Vagina (tissue), 2 donors: ENCODE measurements at regions not wholly inside any gene's neighbourhood (a gene's known extent, or its start where the extent isn't known, plus 50 kb on each side); places are given as distances from the start of the nearest gene placed in this dataset.
"Not testable (repeated sequence)": the region's sequence is repeated elsewhere in the genome, so short reads cannot be mapped to it uniquely, and the experiment has no call there.

Experiments used
- POLR2A ChIP-seq, 2 donors: fragments of 450-650 bp; IDR thresholded peaks; one replicate each; pipeline ENCODE4 v1.6.1; 2017; ENCODE audit warnings: antibody characterized with exemption in 2 of 2, mild to moderate bottlenecking in 2 of 2, moderate library complexity in 2 of 2
- TF ChIP-seq, protein P1 (sequence below), 3 experiments: fragments of 450-650 bp in 2 of 3; fragments of 200-600 bp in 1 of 3; sonication (generic) in 1 of 3; IDR thresholded peaks; one replicate each; pipeline ENCODE4 v1.5.1; 2017 to 2019; ENCODE audit warnings: antibody characterized with exemption in 3 of 3, mild to moderate bottlenecking in 2 of 3, moderate library complexity in 2 of 3

DNA sequence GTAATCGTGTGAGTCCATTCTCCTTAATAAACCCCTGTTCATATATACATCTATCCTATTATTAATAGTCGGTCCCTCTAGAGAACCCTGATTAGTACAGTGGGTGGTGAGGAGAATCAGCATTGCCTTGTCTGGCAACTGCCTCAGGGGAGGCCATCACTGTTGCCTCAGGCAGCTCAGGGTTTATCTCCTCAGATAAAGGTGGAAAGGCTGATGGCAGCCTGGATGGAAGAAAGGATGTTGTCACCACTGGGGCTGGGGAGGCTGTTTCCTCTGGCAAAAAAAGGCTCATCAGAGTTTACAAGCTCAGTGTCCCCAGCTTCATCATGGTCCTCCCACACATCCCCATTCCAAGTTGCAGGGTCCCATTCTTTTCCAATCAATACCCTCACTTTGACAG lies 137.1 kb downstream of the TMX1 start:
- not testable (repeated sequence) for TF ChIP-seq POLR2A (IDR thresholded peaks at IDR 0.05)
- TF ChIP-seq, protein P1, sequence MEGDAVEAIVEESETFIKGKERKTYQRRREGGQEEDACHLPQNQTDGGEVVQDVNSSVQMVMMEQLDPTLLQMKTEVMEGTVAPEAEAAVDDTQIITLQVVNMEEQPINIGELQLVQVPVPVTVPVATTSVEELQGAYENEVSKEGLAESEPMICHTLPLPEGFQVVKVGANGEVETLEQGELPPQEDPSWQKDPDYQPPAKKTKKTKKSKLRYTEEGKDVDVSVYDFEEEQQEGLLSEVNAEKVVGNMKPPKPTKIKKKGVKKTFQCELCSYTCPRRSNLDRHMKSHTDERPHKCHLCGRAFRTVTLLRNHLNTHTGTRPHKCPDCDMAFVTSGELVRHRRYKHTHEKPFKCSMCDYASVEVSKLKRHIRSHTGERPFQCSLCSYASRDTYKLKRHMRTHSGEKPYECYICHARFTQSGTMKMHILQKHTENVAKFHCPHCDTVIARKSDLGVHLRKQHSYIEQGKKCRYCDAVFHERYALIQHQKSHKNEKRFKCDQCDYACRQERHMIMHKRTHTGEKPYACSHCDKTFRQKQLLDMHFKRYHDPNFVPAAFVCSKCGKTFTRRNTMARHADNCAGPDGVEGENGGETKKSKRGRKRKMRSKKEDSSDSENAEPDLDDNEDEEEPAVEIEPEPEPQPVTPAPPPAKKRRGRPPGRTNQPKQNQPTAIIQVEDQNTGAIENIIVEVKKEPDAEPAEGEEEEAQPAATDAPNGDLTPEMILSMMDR (IDR thresholded peaks at IDR 0.05) = not testable (repeated sequence)
